Activated CD8-positive, alpha-beta T cell treated with anti-CD3 and anti-CD28 coated beads for 36 hours (primary cell): ENCODE measurements at regions not wholly inside any gene's neighbourhood (a gene's known extent, or its start where the extent isn't known, plus 50 kb on each side); places are given as distances from the start of the nearest gene placed in this dataset.

Experiments
- ATAC-seq: fragments of 200-7000 bp; cut with Tn5 transposase; one replicate; pipeline ENCODE4 v1.10.0; 2021; ENCODE audit warnings: mild to moderate bottlenecking, moderate library complexity
- CTCF ChIA-PET: fragments of 350-600 bp; sonication (Branson Sonifier 250); formaldehyde crosslinking; loops from one replicate; lab custom pipeline; 2021; ENCODE audit warnings: antibody characterized with exemption; lab: Charles Lee
- POLR2A ChIA-PET: fragments of 350-600 bp; sonication (Branson Sonifier 250); formaldehyde crosslinking; loops from one replicate; lab custom pipeline; 2021; ENCODE audit warnings: antibody characterized with exemption; lab: Charles Lee
- DNase-seq: peaks from one replicate; pipeline ENCODE4 v3.0.0-alpha.2; 2020
- H3K27ac Mint-ChIP-seq: one replicate; pipeline ENCODE4 v1.8.0; 2021; ENCODE audit warnings: mild to moderate bottlenecking, mixed read lengths
- H3K27me3 Mint-ChIP-seq: one replicate; pipeline ENCODE4 v1.8.0; 2021; ENCODE audit warnings: mixed read lengths
- H3K36me3 Mint-ChIP-seq: one replicate; pipeline ENCODE4 v1.8.0; 2021; ENCODE audit warnings: low read depth, mixed read lengths
- H3K4me1 Mint-ChIP-seq: one replicate; pipeline ENCODE4 v1.8.0; 2021; ENCODE audit warnings: low read depth, mixed read lengths
- H3K4me3 Mint-ChIP-seq: one replicate; pipeline ENCODE4 v1.8.0; 2021; ENCODE audit warnings: mild to moderate bottlenecking, moderate library complexity, mixed read lengths
- H3K9me3 Mint-ChIP-seq: one replicate; pipeline ENCODE4 v1.8.0; 2021; ENCODE audit warnings: mixed read lengths
- intact Hi-C: fragments of 100-400 bp; cut with micrococcal nuclease; formaldehyde crosslinking; loops from one replicate; pipeline ENCODE4 v1.10.0; 2022
- TF ChIP-seq, protein P1 (sequence below): fragments of 200-600 bp; IDR thresholded peaks from one replicate; pipeline ENCODE4 v1.8.0; 2022; ENCODE audit warnings: antibody characterized with exemption, mild to moderate bottlenecking

DNA sequence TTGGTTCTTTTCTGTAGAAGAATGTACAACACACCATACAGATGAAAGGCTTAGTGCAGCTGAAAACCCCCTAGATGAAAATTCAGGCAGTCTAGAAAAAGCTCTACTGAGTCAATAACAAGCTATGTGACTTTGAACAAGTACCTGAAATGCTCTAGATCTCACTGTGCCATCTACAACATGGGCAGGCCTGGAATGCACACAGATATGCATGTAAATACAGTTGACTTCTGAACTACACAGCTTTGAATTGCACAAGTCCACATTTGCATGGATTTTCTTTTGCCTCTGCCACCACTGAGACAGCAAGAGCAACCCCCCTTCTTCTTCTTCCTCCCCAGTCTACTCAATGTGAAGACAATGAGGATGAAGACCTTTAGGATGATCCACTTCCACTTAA is 98.4 kb downstream of the CNTN3 start:
- ChIA-PET POLR2A (no interaction called here), CTCF (no interaction called here)
- no peak for ATAC-seq
- no peaks in the 10 kb centered on the region for H3K27me3 Mint-ChIP-seq
- no peak overlapping the region for H3K27ac Mint-ChIP-seq
- intact Hi-C loops, result no loop called here
- DNase-seq, result no peak
- no peaks in the 10 kb centered on the region for H3K9me3 Mint-ChIP-seq
- H3K36me3 Mint-ChIP-seq, result no peaks in the 10 kb centered on the region
- TF ChIP-seq, protein P1, sequence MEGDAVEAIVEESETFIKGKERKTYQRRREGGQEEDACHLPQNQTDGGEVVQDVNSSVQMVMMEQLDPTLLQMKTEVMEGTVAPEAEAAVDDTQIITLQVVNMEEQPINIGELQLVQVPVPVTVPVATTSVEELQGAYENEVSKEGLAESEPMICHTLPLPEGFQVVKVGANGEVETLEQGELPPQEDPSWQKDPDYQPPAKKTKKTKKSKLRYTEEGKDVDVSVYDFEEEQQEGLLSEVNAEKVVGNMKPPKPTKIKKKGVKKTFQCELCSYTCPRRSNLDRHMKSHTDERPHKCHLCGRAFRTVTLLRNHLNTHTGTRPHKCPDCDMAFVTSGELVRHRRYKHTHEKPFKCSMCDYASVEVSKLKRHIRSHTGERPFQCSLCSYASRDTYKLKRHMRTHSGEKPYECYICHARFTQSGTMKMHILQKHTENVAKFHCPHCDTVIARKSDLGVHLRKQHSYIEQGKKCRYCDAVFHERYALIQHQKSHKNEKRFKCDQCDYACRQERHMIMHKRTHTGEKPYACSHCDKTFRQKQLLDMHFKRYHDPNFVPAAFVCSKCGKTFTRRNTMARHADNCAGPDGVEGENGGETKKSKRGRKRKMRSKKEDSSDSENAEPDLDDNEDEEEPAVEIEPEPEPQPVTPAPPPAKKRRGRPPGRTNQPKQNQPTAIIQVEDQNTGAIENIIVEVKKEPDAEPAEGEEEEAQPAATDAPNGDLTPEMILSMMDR, result no peak
- H3K4me3 Mint-ChIP-seq, result no peak overlapping the region
- H3K4me1 Mint-ChIP-seq, result no peaks in the 10 kb centered on the region

DNA sequence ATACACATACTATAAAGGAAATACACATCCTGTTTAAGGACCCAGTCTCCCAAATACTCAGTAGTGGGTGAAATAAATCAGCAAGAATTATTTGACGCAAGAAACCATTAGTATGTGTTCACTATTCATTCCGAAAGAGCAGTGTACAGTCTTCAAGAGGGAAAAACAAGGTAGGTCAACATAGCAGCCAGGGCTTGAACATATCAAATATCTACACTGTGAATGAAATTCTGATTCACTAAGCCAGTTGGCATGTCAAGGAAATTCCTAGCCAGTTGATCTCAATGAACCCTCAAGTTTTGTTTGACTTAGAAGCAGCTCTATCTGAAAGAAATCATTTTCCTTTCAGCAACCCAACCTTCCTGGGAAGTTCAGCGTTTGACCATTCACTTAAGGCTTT is 99.0 kb downstream of the CNTN3 start:
- Mint-ChIP-seq H3K9me3 (no peaks in the 10 kb centered on the region), H3K36me3 (no peaks in the 10 kb centered on the region), H3K4me1 (no peaks in the 10 kb centered on the region), H3K4me3 (no peak overlapping the region), H3K27me3 (no peaks in the 10 kb centered on the region), H3K27ac (no peak overlapping the region)
- no peak for DNase-seq
- ATAC-seq, result no peak
- ChIA-PET CTCF (no interaction called here), POLR2A (no interaction called here)
- intact Hi-C loops, result no loop called here
- TF ChIP-seq, protein P1, result no peak

DNA sequence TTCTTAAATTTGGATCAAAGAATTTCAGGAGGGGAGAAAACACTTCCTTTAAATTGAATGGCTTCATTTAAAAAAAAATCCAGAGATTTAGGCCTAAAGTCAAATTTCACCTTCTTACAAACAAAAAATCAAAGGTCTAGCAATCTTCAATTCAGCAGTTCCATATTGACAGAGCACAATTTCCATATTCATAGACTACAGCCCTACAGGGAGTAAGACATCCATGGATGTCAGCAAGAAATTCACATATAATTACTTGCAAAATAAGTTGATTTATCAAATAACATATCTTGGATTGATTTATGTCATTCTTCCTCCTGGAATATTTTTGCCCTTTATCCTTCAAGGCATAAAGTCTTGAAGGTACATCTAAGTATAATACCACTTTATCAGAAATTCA is 103.4 kb downstream of the CNTN3 start:
- ATAC-seq, result no peak
- CTCF ChIA-PET, result no interaction called here
- no peak overlapping the region for H3K27ac Mint-ChIP-seq

DNA sequence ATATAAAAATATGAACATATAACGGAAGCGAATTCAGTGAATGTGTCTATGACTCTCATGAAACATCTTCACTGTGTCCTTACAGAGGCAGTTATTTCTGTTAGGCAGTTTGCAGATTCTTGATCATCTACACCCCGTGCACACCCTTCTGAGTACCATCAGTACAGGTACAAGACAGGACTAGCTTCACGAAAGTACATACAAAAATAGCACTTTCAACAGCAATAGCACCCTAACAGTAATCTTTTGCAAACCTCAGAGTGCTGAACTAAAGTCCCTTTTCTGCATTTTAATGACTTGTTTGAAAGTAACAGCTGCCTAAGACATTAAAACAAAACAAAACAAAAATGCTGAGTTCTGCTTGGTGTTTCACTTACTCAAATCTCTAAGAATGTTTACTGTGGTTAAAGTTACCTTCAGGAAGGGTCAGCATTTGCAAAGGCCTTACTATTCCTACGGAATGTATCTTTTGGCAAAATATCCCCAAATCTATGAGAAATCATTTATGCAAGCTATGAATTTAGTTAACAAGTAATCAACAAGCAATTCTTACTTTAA is 104.1 kb downstream of the CNTN3 start:
- no peak for DNase-seq
- no peak for ATAC-seq
- intact Hi-C loops, result no loop called here
- TF ChIP-seq, protein P1, result no peak
- POLR2A ChIA-PET, result no interaction called here
- no peaks in the 10 kb centered on the region for H3K4me1 Mint-ChIP-seq
- no peaks in the 10 kb centered on the region for H3K36me3 Mint-ChIP-seq
- no peak overlapping the region for H3K27ac Mint-ChIP-seq
- H3K9me3 Mint-ChIP-seq, result no peaks in the 10 kb centered on the region
- H3K27me3 Mint-ChIP-seq, result no peaks in the 10 kb centered on the region
- CTCF ChIA-PET, result no interaction called here
- no peak overlapping the region for H3K4me3 Mint-ChIP-seq

More for the DNA sequence above, 103.4 kb downstream of the CNTN3 start:
- no peak for DNase-seq
- Mint-ChIP-seq H3K4me3 (no peak overlapping the region), H3K4me1 (no peaks in the 10 kb centered on the region), H3K9me3 (no peaks in the 10 kb centered on the region), H3K27me3 (no peaks in the 10 kb centered on the region), H3K36me3 (no peaks in the 10 kb centered on the region)
- POLR2A ChIA-PET, result no interaction called here
- TF ChIP-seq, protein P1, result no peak
- intact Hi-C loops, result no loop called here

DNA sequence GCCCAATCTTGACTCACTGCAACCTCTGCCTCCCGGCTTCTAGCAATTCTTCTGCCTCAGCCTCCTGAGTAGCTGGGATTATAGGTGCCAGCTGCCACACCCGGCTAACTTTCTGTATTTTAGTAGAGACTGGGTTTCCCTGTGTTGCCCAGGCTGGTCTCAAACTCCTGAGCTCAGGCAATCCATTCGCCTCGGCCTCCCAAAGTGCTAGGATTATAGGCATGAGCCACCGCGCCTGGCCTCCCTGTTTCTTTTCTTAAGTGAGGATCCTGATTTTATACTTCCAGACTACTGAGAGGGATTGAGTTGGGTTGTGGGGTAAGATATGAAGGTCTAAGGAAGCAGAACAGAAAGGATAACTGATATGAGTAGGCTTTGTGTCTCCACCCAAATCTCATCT is 106.8 kb downstream of the CNTN3 start:
- ATAC-seq (no peak), DNase-seq (no peak)
- POLR2A ChIA-PET, result no interaction called here
- Mint-ChIP-seq H3K27me3 (no peaks in the 10 kb centered on the region), H3K4me3 (no peak overlapping the region), H3K9me3 (peaks cover 1% of the 10 kb centered on the region), H3K36me3 (no peaks in the 10 kb centered on the region), H3K4me1 (no peaks in the 10 kb centered on the region), H3K27ac (no peak overlapping the region)
- intact Hi-C loops, result no loop called here
- TF ChIP-seq, protein P1, result no peak
- CTCF ChIA-PET, result no interaction called here
